ENCODE measurements at regions not wholly inside any gene's neighbourhood (a gene's known extent, or its start where the extent isn't known, plus 50 kb on each side); places are given as distances from the start of the nearest gene placed in this dataset.

- TF ChIP-seq POLR2A (IDR thresholded peaks at IDR 0.05; ENCODE audit: low read length) (no peak), GATA1 (IDR thresholded peaks at IDR 0.05; ENCODE audit: low read depth, low read length) (no peak)
Measured at GRCh38 chr1:192740214-192740613, 68.6 kb upstream of the RGS2 start.

All from erythroblast (primary cell).